OCI-LY3 (cell line): ENCODE measurements at regions not wholly inside any gene's neighbourhood (a gene's known extent, or its start where the extent isn't known, plus 50 kb on each side); places are given as distances from the start of the nearest gene placed in this dataset.

Experiments
- H2AFZ ChIP-seq: fragments of 200-600, 300-600 bp; shearing (Covaris generic); 2 replicates; pipeline ENCODE4 v1.6.0; 2014; ENCODE audit warnings: antibody characterized with exemption, low read depth, low read length
- H3K27ac ChIP-seq: fragments of 200-600, 300-600 bp; sonication (generic); 2 replicates; pipeline ENCODE4 v1.5.1; 2014; ENCODE audit warnings: mild to moderate bottlenecking, low read length, moderate library complexity, mixed read lengths
- H3K27me3 ChIP-seq: fragments of 200-600, 300-600 bp; sonication (generic); 2 replicates; pipeline ENCODE4 v1.6.1; 2014; ENCODE audit warnings: low read depth, low read length, mixed read lengths
- H3K36me3 ChIP-seq: fragments of 200-600, 300-600 bp; sonication (generic); replicated peaks from 2 replicates; pipeline ENCODE3; 2014; ENCODE audit warnings: low read depth, low read length, mixed read lengths
- H3K4me1 ChIP-seq: fragments of 300-600, 200-600 bp; sonication (generic); 2 replicates; pipeline ENCODE4 v1.6.1; 2014; ENCODE audit warnings: low read length, mixed read lengths
- H3K4me2 ChIP-seq: fragments of 200-600, 300-600 bp; sonication (generic); 2 replicates; pipeline ENCODE4 v1.6.1; 2014; ENCODE audit warnings: low read length, mixed read lengths
- H3K4me3 ChIP-seq: fragments of 300-600, 200-600 bp; sonication (generic); 2 replicates; pipeline ENCODE4 v1.5.1; 2014; ENCODE audit warnings: antibody characterized with exemption, mild to moderate bottlenecking, low read length, moderate library complexity
- H3K79me2 ChIP-seq: fragments of 300-600, 200-600 bp; shearing (Covaris generic); 2 replicates; pipeline ENCODE4 v1.6.1; 2014; ENCODE audit warnings: mild to moderate bottlenecking, low read length, mixed read lengths
- H3K9ac ChIP-seq: fragments of 300-600, 200-600 bp; shearing (Covaris generic); 2 replicates; pipeline ENCODE4 v1.6.0; 2014; ENCODE audit warnings: mild to moderate bottlenecking, low read length, moderate library complexity
- H3K9me3 ChIP-seq: fragments of 200-600, 300-600 bp; shearing (Covaris generic); 2 replicates; pipeline ENCODE4 v1.6.1; 2014; ENCODE audit warnings: low read length, mixed read lengths; ENCODE audit not compliant: insufficient read depth
- H4K20me1 ChIP-seq: fragments of 200-600, 300-600 bp; sonication (generic); 2 replicates; pipeline ENCODE4 v1.6.1; 2016; ENCODE audit warnings: low read length, mixed read lengths; ENCODE audit not compliant: insufficient read depth
- CTCF ChIP-seq: fragments of 200-600, 300-600 bp; sonication (generic); IDR thresholded peaks from 2 replicates; pipeline ENCODE4 v1.5.1; 2014; ENCODE audit warnings: antibody characterized with exemption, low read length, low read depth
- EZH2phosphoT487 ChIP-seq: fragments of 200-600 bp; shearing (Covaris generic); IDR thresholded peaks from 2 replicates; pipeline ENCODE4 v1.6.1; 2018; ENCODE audit warnings: antibody characterized with exemption, mixed run types, low read depth

GRCh38 chr12:124094188-124094587, 121.2 kb downstream of the ZNF664 start:
- TF ChIP-seq EZH2phosphoT487 (no peak), CTCF (no peak)

GRCh38 chr12:124094733-124095132, 121.7 kb downstream of the ZNF664 start:
- TF ChIP-seq CTCF (no peak), EZH2phosphoT487 (no peak)
- Histone ChIP-seq H2AFZ (no peak overlapping the region), H3K4me1 (no peaks in the 10 kb centered on the region), H3K9me3 (no peaks in the 10 kb centered on the region), H3K27ac (no peak overlapping the region), H3K79me2 (no peaks in the 10 kb centered on the region), H3K4me3 (no peak overlapping the region), H3K4me2 (no peak overlapping the region), H4K20me1 (no peaks in the 10 kb centered on the region), H3K36me3 (no peaks in the 10 kb centered on the region), H3K9ac (no peak overlapping the region), H3K27me3 (peaks cover 7% of the 10 kb centered on the region)

More at GRCh38 chr12:124094188-124094587, 121.2 kb downstream of the ZNF664 start:
- Histone ChIP-seq H3K79me2 (no peaks in the 10 kb centered on the region), H3K4me3 (no peak overlapping the region), H3K27me3 (peaks cover 7% of the 10 kb centered on the region), H3K4me1 (no peaks in the 10 kb centered on the region), H2AFZ (no peak overlapping the region), H3K27ac (no peak overlapping the region), H3K4me2 (no peak overlapping the region), H3K9ac (no peak overlapping the region), H3K36me3 (no peaks in the 10 kb centered on the region), H4K20me1 (no peaks in the 10 kb centered on the region), H3K9me3 (no peaks in the 10 kb centered on the region)

- no peak overlapping the region for H3K4me3 ChIP-seq
- no peaks in the 10 kb centered on the region for H3K9me3 ChIP-seq
- no peak overlapping the region for H3K27ac ChIP-seq
- H3K27me3 ChIP-seq, result peaks cover 7% of the 10 kb centered on the region
- H3K4me1 ChIP-seq, result no peaks in the 10 kb centered on the region
- no peaks in the 10 kb centered on the region for H3K79me2 ChIP-seq
- no peak overlapping the region for H2AFZ ChIP-seq
- no peaks in the 10 kb centered on the region for H3K36me3 ChIP-seq
- H4K20me1 ChIP-seq, result no peaks in the 10 kb centered on the region
- TF ChIP-seq CTCF (no peak), EZH2phosphoT487 (no peak)
- H3K4me2 ChIP-seq, result no peak overlapping the region
- H3K9ac ChIP-seq, result no peak overlapping the region
Observed at GRCh38 chr12:124096109-124096508, 123.1 kb downstream of the ZNF664 start.

- TF ChIP-seq EZH2phosphoT487 (no peak), CTCF (no peak)
- Histone ChIP-seq H3K4me2 (no peak overlapping the region), H3K27me3 (peaks cover 7% of the 10 kb centered on the region), H3K9ac (no peak overlapping the region), H3K4me3 (no peak overlapping the region), H4K20me1 (no peaks in the 10 kb centered on the region), H3K9me3 (no peaks in the 10 kb centered on the region), H3K36me3 (no peaks in the 10 kb centered on the region), H3K4me1 (no peaks in the 10 kb centered on the region), H2AFZ (no peak overlapping the region), H3K27ac (no peak overlapping the region), H3K79me2 (no peaks in the 10 kb centered on the region)
Observed at GRCh38 chr12:124096869-124097434, 123.9 kb downstream of the ZNF664 start.
